Activated T-cell treated with anti-CD3 and anti-CD28 coated beads, Interleukin-2, amount 50 U/mL, for 24 hours (primary cell): ENCODE measurements at regions not wholly inside any gene's neighbourhood (a gene's known extent, or its start where the extent isn't known, plus 50 kb on each side); places are given as distances from the start of the nearest gene placed in this dataset.

Source experiments
- DNase-seq: peaks from one replicate; pipeline ENCODE4 v3.0.0-alpha.2; 2020
- H3K27ac Mint-ChIP-seq: 2 replicates; pipeline ENCODE4 v1.8.0; 2020; ENCODE audit warnings: mild to moderate bottlenecking, mixed read lengths
- H3K27me3 Mint-ChIP-seq: 2 replicates; pipeline ENCODE4 v1.8.0; 2020; ENCODE audit warnings: mixed read lengths
- H3K36me3 Mint-ChIP-seq: 2 replicates; pipeline ENCODE4 v1.8.0; 2020; ENCODE audit warnings: low read depth, mixed read lengths
- H3K4me1 Mint-ChIP-seq: 2 replicates; pipeline ENCODE4 v1.8.0; 2020; ENCODE audit warnings: low read depth, mixed read lengths
- H3K4me3 Mint-ChIP-seq: 2 replicates; pipeline ENCODE4 v1.8.0; 2020; ENCODE audit warnings: mild to moderate bottlenecking, moderate library complexity, mixed read lengths
- H3K9me3 Mint-ChIP-seq: 2 replicates; pipeline ENCODE4 v1.8.0; 2020; ENCODE audit warnings: mixed read lengths

GRCh38 chr13:109425821-109426689 lies 360.3 kb downstream of the IRS2 start:
- Mint-ChIP-seq H3K27me3 (peaks cover 20% of the 10 kb centered on the region), H3K36me3 (no peaks in the 10 kb centered on the region), H3K4me3 (no peak overlapping the region), H3K4me1 (peaks cover 11% of the 10 kb centered on the region), H3K27ac (no peak overlapping the region), H3K9me3 (peaks cover 3% of the 10 kb centered on the region)
- no peak for DNase-seq

- DNase-seq: no peak
- Mint-ChIP-seq H3K27ac (no peak overlapping the region), H3K27me3 (peaks cover 11% of the 10 kb centered on the region), H3K4me3 (no peak overlapping the region), H3K36me3 (no peaks in the 10 kb centered on the region), H3K9me3 (no peaks in the 10 kb centered on the region), H3K4me1 (peaks cover 1% of the 10 kb centered on the region)
Measured at GRCh38 chr13:109422161-109422560, 364.2 kb downstream of the IRS2 start.

- H3K27ac Mint-ChIP-seq: no peak overlapping the region
- no peaks in the 10 kb centered on the region for H3K36me3 Mint-ChIP-seq
Measured at GRCh38 chr13:109419896-109420295, 366.5 kb downstream of the IRS2 start.

GRCh38 chr13:109418111-109418510 lies 368.3 kb downstream of the IRS2 start:
- H3K36me3 Mint-ChIP-seq: no peaks in the 10 kb centered on the region
- H3K4me1 Mint-ChIP-seq: no peaks in the 10 kb centered on the region
- H3K27ac Mint-ChIP-seq: no peak overlapping the region
- H3K9me3 Mint-ChIP-seq: no peaks in the 10 kb centered on the region
- peaks cover 16% of the 10 kb centered on the region for H3K27me3 Mint-ChIP-seq
- no peak overlapping the region for H3K4me3 Mint-ChIP-seq
- no peak for DNase-seq

More at GRCh38 chr13:109419896-109420295, 366.5 kb downstream of the IRS2 start:
- Mint-ChIP-seq H3K27me3 (peaks cover 18% of the 10 kb centered on the region), H3K4me1 (no peaks in the 10 kb centered on the region), H3K4me3 (no peak overlapping the region), H3K9me3 (no peaks in the 10 kb centered on the region)
- no peak for DNase-seq

GRCh38 chr13:109416001-109416400 lies 370.4 kb downstream of the IRS2 start:
- Mint-ChIP-seq H3K9me3 (no peaks in the 10 kb centered on the region), H3K27me3 (peaks cover 15% of the 10 kb centered on the region), H3K36me3 (no peaks in the 10 kb centered on the region), H3K4me3 (no peak overlapping the region), H3K4me1 (no peaks in the 10 kb centered on the region), H3K27ac (no peak overlapping the region)
- no peak for DNase-seq

- Mint-ChIP-seq H3K4me3 (no peak overlapping the region), H3K27me3 (peaks cover 15% of the 10 kb centered on the region), H3K27ac (no peak overlapping the region), H3K9me3 (no peaks in the 10 kb centered on the region), H3K4me1 (no peaks in the 10 kb centered on the region), H3K36me3 (no peaks in the 10 kb centered on the region)
- no peak for DNase-seq
Measured at GRCh38 chr13:109415057-109415456, 371.3 kb downstream of the IRS2 start.

GRCh38 chr13:109412283-109412901 lies 374.0 kb downstream of the IRS2 start:
- Mint-ChIP-seq H3K27ac (no peak overlapping the region), H3K27me3 (peaks cover 18% of the 10 kb centered on the region), H3K4me1 (no peaks in the 10 kb centered on the region), H3K4me3 (no peak overlapping the region), H3K9me3 (no peaks in the 10 kb centered on the region), H3K36me3 (no peaks in the 10 kb centered on the region)
- no peak for DNase-seq

GRCh38 chr13:109410868-109411267 lies 375.5 kb downstream of the IRS2 start:
- no peak overlapping the region for H3K27ac Mint-ChIP-seq
- DNase-seq: no peak
- no peak overlapping the region for H3K4me3 Mint-ChIP-seq
- H3K4me1 Mint-ChIP-seq: no peaks in the 10 kb centered on the region
- H3K27me3 Mint-ChIP-seq: peaks cover 22% of the 10 kb centered on the region
- no peaks in the 10 kb centered on the region for H3K9me3 Mint-ChIP-seq
- H3K36me3 Mint-ChIP-seq: no peaks in the 10 kb centered on the region

- H3K27ac Mint-ChIP-seq: no peak overlapping the region
- peaks cover 15% of the 10 kb centered on the region for H3K27me3 Mint-ChIP-seq
- H3K9me3 Mint-ChIP-seq: no peaks in the 10 kb centered on the region
- DNase-seq: no peak
- no peaks in the 10 kb centered on the region for H3K36me3 Mint-ChIP-seq
- no peaks in the 10 kb centered on the region for H3K4me1 Mint-ChIP-seq
- no peak overlapping the region for H3K4me3 Mint-ChIP-seq
Measured at GRCh38 chr13:109408591-109409382, 377.6 kb downstream of the IRS2 start.

GRCh38 chr13:109406376-109406992 lies 379.9 kb downstream of the IRS2 start:
- Mint-ChIP-seq H3K4me1 (no peaks in the 10 kb centered on the region), H3K4me3 (no peak overlapping the region), H3K36me3 (no peaks in the 10 kb centered on the region), H3K27ac (no peak overlapping the region), H3K27me3 (peaks cover 11% of the 10 kb centered on the region), H3K9me3 (no peaks in the 10 kb centered on the region)
- DNase-seq: no peak

GRCh38 chr13:109403012-109403421 lies 383.4 kb downstream of the IRS2 start:
- H3K36me3 Mint-ChIP-seq: no peaks in the 10 kb centered on the region
- no peaks in the 10 kb centered on the region for H3K4me1 Mint-ChIP-seq
- H3K9me3 Mint-ChIP-seq: peaks cover 4% of the 10 kb centered on the region
- no peak overlapping the region for H3K27ac Mint-ChIP-seq
- no peak for DNase-seq
- H3K4me3 Mint-ChIP-seq: no peak overlapping the region
- H3K27me3 Mint-ChIP-seq: peaks cover 26% of the 10 kb centered on the region

GRCh38 chr13:109401891-109402290 lies 384.5 kb downstream of the IRS2 start:
- Mint-ChIP-seq H3K9me3 (peaks cover 4% of the 10 kb centered on the region), H3K4me3 (no peak overlapping the region), H3K27me3 (peaks cover 23% of the 10 kb centered on the region), H3K27ac (no peak overlapping the region), H3K36me3 (no peaks in the 10 kb centered on the region), H3K4me1 (no peaks in the 10 kb centered on the region)
- no peak for DNase-seq

- Mint-ChIP-seq H3K27ac (no peak overlapping the region), H3K4me3 (no peak overlapping the region), H3K9me3 (peaks cover 4% of the 10 kb centered on the region), H3K4me1 (no peaks in the 10 kb centered on the region), H3K27me3 (peaks cover 22% of the 10 kb centered on the region), H3K36me3 (no peaks in the 10 kb centered on the region)
- no peak for DNase-seq
Measured at GRCh38 chr13:109401307-109401706, 385.1 kb downstream of the IRS2 start.

- H3K27me3 Mint-ChIP-seq: peaks cover 19% of the 10 kb centered on the region
- no peak for DNase-seq
- no peaks in the 10 kb centered on the region for H3K4me1 Mint-ChIP-seq
- H3K27ac Mint-ChIP-seq: no peak overlapping the region
- no peak overlapping the region for H3K4me3 Mint-ChIP-seq
- no peaks in the 10 kb centered on the region for H3K36me3 Mint-ChIP-seq
- H3K9me3 Mint-ChIP-seq: peaks cover 4% of the 10 kb centered on the region
Measured at GRCh38 chr13:109400624-109401257, 385.6 kb downstream of the IRS2 start.
